Heart right ventricle (tissue), 16 donors: ENCODE measurements at regions not wholly inside any gene's neighbourhood (a gene's known extent, or its start where the extent isn't known, plus 50 kb on each side); places are given as distances from the start of the nearest gene placed in this dataset.
A peak's percentile ranks its signal among the peaks of the same experiment; 100 is the strongest.

Experiments
- ATAC-seq, 8 donors: fragments of 200-7000 bp; cut with Tn5 transposase; one replicate each; pipeline ENCODE4 v1.9.1; 2020; ENCODE audit warnings: mild to moderate bottlenecking in 8 of 8, moderate library complexity in 8 of 8, moderate number of reproducible peaks in 1 of 8
- DNase-seq, 2 donors: peaks; one replicate each; pipeline ENCODE4 v3.0.0-alpha.2; 2020
- H3K27ac ChIP-seq, 10 donors: fragments of 200-600 bp; sonication (generic) in 2 of 10; one replicate each; pipeline versions ENCODE4 v1.5.0 to v1.8.0; 2020 to 2022; ENCODE audit warnings: mild to moderate bottlenecking in 3 of 10
- H3K27me3 ChIP-seq, 7 donors: fragments of 200-600 bp; one replicate each; pipeline ENCODE4 v1.8.0; 2021 to 2022; ENCODE audit warnings: mild to moderate bottlenecking in 2 of 7
- H3K36me3 ChIP-seq, 9 donors: fragments of 200-600 bp; sonication (generic) in 1 of 9; one replicate each; pipeline versions ENCODE4 v1.5.0 to v1.8.0; 2020 to 2022; ENCODE audit warnings: mild to moderate bottlenecking in 2 of 9
- H3K4me1 ChIP-seq, 9 donors: fragments of 200-600 bp; sonication (generic) in 1 of 9; one replicate each; pipeline versions ENCODE4 v1.5.0 to v1.8.0; 2020 to 2022; ENCODE audit warnings: mild to moderate bottlenecking in 4 of 9
- H3K4me3 ChIP-seq, 10 donors: fragments of 200-600 bp; sonication (generic) in 2 of 10; one replicate each; pipeline versions ENCODE4 v1.5.0 to v1.8.0; 2020 to 2022; ENCODE audit warnings: mild to moderate bottlenecking in 7 of 10, moderate library complexity in 2 of 10
- H3K9me3 ChIP-seq, 11 donors: fragments of 200-600 bp in 10 of 11; sonication (generic) in 2 of 11; one replicate each; pipeline versions ENCODE4 v1.5.0 to v1.8.0; 2013 to 2022; ENCODE audit warnings: mild to moderate bottlenecking in 2 of 11, control low read depth in 1 of 11, moderate library complexity in 1 of 11
- WGBS, 2 donors: extraction: QIAGEN DNeasy Blood & Tissue Kit; methylation state at CpG; one replicate each; pipeline ENCODE4 v1.1.7; 2013; ENCODE audit warnings: inconsistent platforms in 1 of 2; 5-methylcytosine and 5-hydroxymethylcytosine counted together
- intact Hi-C, 10 donors: fragments of 100-400 bp; cut with DNase I; formaldehyde crosslinking; loops; one replicate each; pipeline versions ENCODE4 v1.11.1 to v1.14.2; 2022
- TF ChIP-seq, protein P1 (sequence below), 9 donors: fragments of 200-600 bp; sonication (generic) in 2 of 9; IDR thresholded peaks; one replicate each; pipeline versions ENCODE4 v1.5.0 to v1.8.0; 2021 to 2022; ENCODE audit warnings: antibody characterized with exemption in 9 of 9, mild to moderate bottlenecking in 5 of 9, moderate library complexity in 1 of 9
- donor health status: Arrhythmogenic right ventricular cardiomyopathy.
- donor health status: ischemic (EF 13 %, LVEDD 7.1; RV severe dilation, severe dysfunction).
- donor health status: healthy with polysubstance abuse.
- donor health status: DM: no; HTN: yes; CAD: no.
- donor health status: DM: no; HTN: no; CAD: no.
- donor health status: ischemic (EF 25% LVEDD 6.9; RV normal size, moderate dysfunction).
- donor health status: ischemic (EF 25% LVEDD 5.7; RV mildly dilated, moderate dysfunction).
- donor health status: healthy.
- donor health status: DM: yes; HTN: yes; CAD: no.
- donor health status: Ischemic cardiomyopathy.
- donor health status: ischemic (EF 35%, LVEDD 5.7; RV mildly dilated, moderate dysfunction).
- donor health status: nonischemic (EF 11% LVEDD 7.7; RV severe dilation, severe dysfunction).
- donor health status: DM: yes; HTN: yes; CAD: no.
- donor health status: PGD.
- donor health status: ischemic (EF 29% LVEDD 5.4; RV normal size, mild dysfunction).
- donor health status: nonischemic (EF 23%, LVEDD 6.1; RV moderate dilation, normal function).

DNA sequence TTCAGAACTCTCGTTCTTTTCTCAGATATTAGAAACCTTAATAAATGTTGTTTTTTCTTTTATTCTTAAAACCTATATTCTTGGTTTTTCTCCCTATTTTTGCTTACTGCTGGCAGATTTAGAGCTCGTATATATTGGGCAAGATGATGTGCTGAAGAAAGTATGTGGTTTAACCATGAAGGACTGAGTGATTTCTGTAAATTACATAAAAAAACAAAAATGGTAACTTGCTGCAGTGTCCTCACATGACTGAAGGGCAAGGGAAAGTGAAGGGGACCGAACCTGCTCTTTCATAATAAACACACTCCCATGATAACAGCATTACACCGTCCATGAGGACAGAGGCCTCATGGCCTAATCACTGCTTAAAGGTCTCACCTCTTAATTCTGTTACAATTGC lies 393.8 kb upstream of the ZNF608 start:
- DNase-seq (no peak), ATAC-seq (no peak)
- Histone ChIP-seq H3K36me3 (no peaks in the 10 kb centered on the region), H3K9me3 (no peaks in the 10 kb centered on the region), H3K4me3 (no peak overlapping the region), H3K27me3 (no peaks in the 10 kb centered on the region), H3K4me1 (peaks cover 0 to 13% (median 4%) of the 10 kb centered on the region in 9 donors), H3K27ac (peak overlapping the region in 2 of 10 donors; percentile 11 to 35)
- TF ChIP-seq, protein P1, sequence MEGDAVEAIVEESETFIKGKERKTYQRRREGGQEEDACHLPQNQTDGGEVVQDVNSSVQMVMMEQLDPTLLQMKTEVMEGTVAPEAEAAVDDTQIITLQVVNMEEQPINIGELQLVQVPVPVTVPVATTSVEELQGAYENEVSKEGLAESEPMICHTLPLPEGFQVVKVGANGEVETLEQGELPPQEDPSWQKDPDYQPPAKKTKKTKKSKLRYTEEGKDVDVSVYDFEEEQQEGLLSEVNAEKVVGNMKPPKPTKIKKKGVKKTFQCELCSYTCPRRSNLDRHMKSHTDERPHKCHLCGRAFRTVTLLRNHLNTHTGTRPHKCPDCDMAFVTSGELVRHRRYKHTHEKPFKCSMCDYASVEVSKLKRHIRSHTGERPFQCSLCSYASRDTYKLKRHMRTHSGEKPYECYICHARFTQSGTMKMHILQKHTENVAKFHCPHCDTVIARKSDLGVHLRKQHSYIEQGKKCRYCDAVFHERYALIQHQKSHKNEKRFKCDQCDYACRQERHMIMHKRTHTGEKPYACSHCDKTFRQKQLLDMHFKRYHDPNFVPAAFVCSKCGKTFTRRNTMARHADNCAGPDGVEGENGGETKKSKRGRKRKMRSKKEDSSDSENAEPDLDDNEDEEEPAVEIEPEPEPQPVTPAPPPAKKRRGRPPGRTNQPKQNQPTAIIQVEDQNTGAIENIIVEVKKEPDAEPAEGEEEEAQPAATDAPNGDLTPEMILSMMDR (IDR thresholded peaks at IDR 0.05) = no peak
- intact Hi-C loops = no loop called here
- WGBS, 2 donors = 87 to 90% methylated on average over 4 of the region's 4 CpGs

DNA sequence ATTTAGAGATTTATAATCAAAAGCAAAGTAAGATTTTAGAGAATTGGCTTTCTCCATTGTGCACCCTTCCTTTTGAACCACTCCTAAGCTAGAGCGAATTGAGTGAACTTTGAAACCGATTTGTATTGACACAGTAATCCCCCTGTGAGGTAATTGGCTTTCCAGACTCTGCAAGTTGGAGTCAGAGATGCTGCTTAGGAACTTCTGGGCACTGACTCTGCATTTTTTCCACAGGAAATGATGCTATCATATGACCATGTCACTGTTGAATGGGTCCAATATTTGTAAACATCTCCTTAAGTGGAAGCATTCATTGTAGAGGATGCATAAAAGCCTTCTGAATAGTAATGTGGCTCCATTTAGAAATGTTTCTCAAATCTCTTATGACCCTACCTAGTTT lies 394.4 kb upstream of the ZNF608 start:
- Histone ChIP-seq H3K27me3 (no peaks in the 10 kb centered on the region), H3K4me3 (no peak overlapping the region), H3K36me3 (no peaks in the 10 kb centered on the region), H3K27ac (peak overlapping the region in 3 of 10 donors; percentile 11 to 35 (median 11)), H3K9me3 (no peaks in the 10 kb centered on the region), H3K4me1 (peaks cover 0 to 13% (median 4%) of the 10 kb centered on the region in 9 donors)
- WGBS, 2 donors = 39 to 58% methylated on average over 2 of the region's 2 CpGs
- ATAC-seq (peak in 7 of 8 donors; percentile 63 to 92 (median 79)), DNase-seq (peak in 1 of 2 donors; percentile 24)
- TF ChIP-seq, protein P1 (IDR thresholded peaks at IDR 0.05) = no peak
- intact Hi-C loops = no loop called here

DNA sequence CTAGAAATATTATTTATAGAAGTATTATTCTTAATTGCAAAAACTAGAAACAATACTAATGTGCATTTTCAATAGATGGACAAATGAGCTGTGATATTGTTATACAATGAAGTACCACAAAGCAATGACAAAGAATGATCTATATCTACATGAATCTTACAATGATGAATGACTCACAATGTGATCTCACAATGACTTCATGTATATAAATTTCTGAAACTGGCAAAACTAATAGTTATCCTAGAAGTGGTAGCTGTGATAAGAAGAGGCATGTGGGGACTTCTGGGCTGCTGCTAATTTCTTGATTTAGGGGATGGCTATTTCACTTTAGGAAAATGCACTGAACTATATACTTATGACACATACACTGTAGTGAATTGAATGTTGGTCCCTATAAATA lies 396.0 kb upstream of the ZNF608 start:
- intact Hi-C loops = no loop called here
- ATAC-seq = no peak
- TF ChIP-seq, protein P1 (IDR thresholded peaks at IDR 0.05) = no peak
- Histone ChIP-seq H3K27me3 (no peaks in the 10 kb centered on the region), H3K36me3 (no peaks in the 10 kb centered on the region), H3K27ac (no peak overlapping the region), H3K9me3 (no peaks in the 10 kb centered on the region), H3K4me3 (no peak overlapping the region), H3K4me1 (peaks cover 0 to 13% (median 4%) of the 10 kb centered on the region in 9 donors)
- no peak for DNase-seq

DNA sequence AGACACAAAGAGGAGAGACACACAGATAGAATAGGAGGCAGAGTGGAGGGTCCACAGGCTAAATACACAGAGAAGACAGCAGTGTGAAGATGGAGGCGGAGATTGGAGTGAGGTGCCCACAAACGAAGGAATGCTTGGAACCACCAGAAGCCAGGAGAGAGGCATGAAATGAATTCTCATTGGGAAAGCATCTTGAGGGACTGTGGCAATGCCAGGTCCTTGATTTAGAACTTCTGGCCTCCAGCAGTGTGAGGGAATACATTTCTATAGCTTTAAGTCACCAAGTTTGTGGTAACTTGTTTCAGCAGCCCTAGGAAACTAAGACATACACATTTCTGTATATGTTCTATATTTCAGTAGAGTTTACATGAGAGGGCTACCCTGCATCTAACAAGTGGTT lies 396.6 kb upstream of the ZNF608 start:
- DNase-seq (no peak), ATAC-seq (no peak)
- TF ChIP-seq, protein P1 (IDR thresholded peaks at IDR 0.05) = no peak
- intact Hi-C loops = no loop called here
- Histone ChIP-seq H3K4me1 (peaks cover 0 to 13% (median 4%) of the 10 kb centered on the region in 9 donors), H3K4me3 (no peak overlapping the region), H3K27me3 (no peaks in the 10 kb centered on the region), H3K27ac (no peak overlapping the region), H3K9me3 (no peaks in the 10 kb centered on the region), H3K36me3 (no peaks in the 10 kb centered on the region)
- whole genome bisulfite sequencing, 2 donors = 91 to 97% methylated on average over 2 of the region's 2 CpGs
